ELR (cell line): ENCODE measurements at regions not wholly inside any gene's neighbourhood (a gene's known extent, or its start where the extent isn't known, plus 50 kb on each side); places are given as distances from the start of the nearest gene placed in this dataset.
A peak's percentile ranks its signal among the peaks of the same experiment; 100 is the strongest.

Source experiments
- DNase-seq: peaks from one replicate; pipeline ENCODE4 v3.0.0-alpha.2; 2015; ENCODE audit warnings: low read depth

GRCh38 chr4:26806331-26806730, 54.3 kb upstream of the STIM2 start:
- DNase-seq: peak; percentile 24

GRCh38 chr4:26807330-26807729, 53.3 kb upstream of the STIM2 start:
- DNase-seq: no peak

GRCh38 chr4:26809811-26810210, 50.8 kb upstream of the STIM2 start:
- no peak for DNase-seq
